ENCODE measurements at regions not wholly inside any gene's neighbourhood (a gene's known extent, or its start where the extent isn't known, plus 50 kb on each side); places are given as distances from the start of the nearest gene placed in this dataset.

GRCh38 chr5:121581588-121581987 is 270.1 kb upstream of the FTMT start:
- no peaks in the 10 kb centered on the region for H3K36me3 Mint-ChIP-seq
- no peaks in the 10 kb centered on the region for H3K4me1 Mint-ChIP-seq
- no peaks in the 10 kb centered on the region for H3K27me3 Mint-ChIP-seq (ENCODE audit: insufficient read depth, low read depth)
- TF ChIP-seq CTCF (IDR thresholded peaks at IDR 0.05) (no peak), EZH2phosphoT487 (IDR thresholded peaks at IDR 0.05) (no peak), EZH2 (IDR thresholded peaks at IDR 0.05) (no peak)
- Histone ChIP-seq H3K79me2 (ENCODE audit: low read depth) (no peaks in the 10 kb centered on the region), H3F3A (ENCODE audit: low read depth) (no peaks in the 10 kb centered on the region), H3K27ac (no peak overlapping the region), H3K4me1 (no peaks in the 10 kb centered on the region), H3K9ac (no peak overlapping the region), H3K4me3 (no peak overlapping the region), H3K4me2 (no peak overlapping the region), H3K9me3 (ENCODE audit: low read depth) (no peaks in the 10 kb centered on the region), H3K27me3 (no peaks in the 10 kb centered on the region), H3K36me3 (no peaks in the 10 kb centered on the region), H2AFZ (replicated peaks) (no peak overlapping the region), H4K20me1 (ENCODE audit: low read depth) (no peaks in the 10 kb centered on the region)
- H3K9me3 Mint-ChIP-seq, result no peaks in the 10 kb centered on the region
- no peak overlapping the region for H3K27ac Mint-ChIP-seq
- no peak overlapping the region for H3K4me3 Mint-ChIP-seq
- no peak for DNase-seq (ENCODE audit: low spot score)

GRCh38 chr5:121596882-121597281 is 254.8 kb upstream of the FTMT start:
- no peak for TF ChIP-seq EZH2phosphoT487 (IDR thresholded peaks at IDR 0.05)
- no peak for TF ChIP-seq EZH2 (IDR thresholded peaks at IDR 0.05)
- no peak for TF ChIP-seq CTCF (IDR thresholded peaks at IDR 0.05)
- no peak overlapping the region for H3K27ac Mint-ChIP-seq
- no peaks in the 10 kb centered on the region for H3K27me3 Mint-ChIP-seq (ENCODE audit: insufficient read depth, low read depth)
- no peak for DNase-seq (ENCODE audit: low spot score)
- Histone ChIP-seq H3K9ac (no peak overlapping the region), H3K4me1 (no peaks in the 10 kb centered on the region), H3F3A (ENCODE audit: low read depth) (no peaks in the 10 kb centered on the region), H3K36me3 (no peaks in the 10 kb centered on the region), H3K27ac (no peak overlapping the region), H3K27me3 (no peaks in the 10 kb centered on the region), H3K4me3 (no peak overlapping the region), H3K79me2 (ENCODE audit: low read depth) (no peaks in the 10 kb centered on the region), H3K4me2 (no peak overlapping the region), H4K20me1 (ENCODE audit: low read depth) (no peaks in the 10 kb centered on the region), H2AFZ (replicated peaks) (no peak overlapping the region), H3K9me3 (ENCODE audit: low read depth) (no peaks in the 10 kb centered on the region)
- no peak overlapping the region for H3K4me3 Mint-ChIP-seq
- H3K9me3 Mint-ChIP-seq, result peaks cover 8% of the 10 kb centered on the region
- H3K4me1 Mint-ChIP-seq, result no peaks in the 10 kb centered on the region
- H3K36me3 Mint-ChIP-seq, result no peaks in the 10 kb centered on the region

- Histone ChIP-seq H2AFZ (replicated peaks) (no peak overlapping the region), H3K9me3 (ENCODE audit: low read depth) (no peaks in the 10 kb centered on the region), H3K9ac (no peak overlapping the region), H3K4me1 (no peaks in the 10 kb centered on the region), H3K4me3 (no peak overlapping the region), H3K27ac (no peak overlapping the region), H3F3A (ENCODE audit: low read depth) (no peaks in the 10 kb centered on the region), H3K4me2 (no peak overlapping the region), H3K36me3 (no peaks in the 10 kb centered on the region), H3K79me2 (ENCODE audit: low read depth) (no peaks in the 10 kb centered on the region), H3K27me3 (no peaks in the 10 kb centered on the region), H4K20me1 (ENCODE audit: low read depth) (no peaks in the 10 kb centered on the region)
- Mint-ChIP-seq H3K9me3 (peaks cover 4% of the 10 kb centered on the region), H3K36me3 (no peaks in the 10 kb centered on the region), H3K27ac (no peak overlapping the region), H3K27me3 (ENCODE audit: insufficient read depth, low read depth) (no peaks in the 10 kb centered on the region), H3K4me1 (no peaks in the 10 kb centered on the region), H3K4me3 (no peak overlapping the region)
- TF ChIP-seq EZH2 (IDR thresholded peaks at IDR 0.05) (no peak), EZH2phosphoT487 (IDR thresholded peaks at IDR 0.05) (no peak), CTCF (IDR thresholded peaks at IDR 0.05) (no peak)
- no peak for DNase-seq (ENCODE audit: low spot score)
Measured at GRCh38 chr5:121608826-121609225, 242.9 kb upstream of the FTMT start.

- Mint-ChIP-seq H3K27me3 (ENCODE audit: insufficient read depth, low read depth) (no peaks in the 10 kb centered on the region), H3K9me3 (no peaks in the 10 kb centered on the region), H3K4me1 (no peaks in the 10 kb centered on the region), H3K4me3 (no peak overlapping the region), H3K27ac (no peak overlapping the region), H3K36me3 (no peaks in the 10 kb centered on the region)
- Histone ChIP-seq H3F3A (ENCODE audit: low read depth) (no peaks in the 10 kb centered on the region), H2AFZ (replicated peaks) (no peak overlapping the region), H3K79me2 (ENCODE audit: low read depth) (no peaks in the 10 kb centered on the region), H3K4me2 (no peak overlapping the region), H3K36me3 (no peaks in the 10 kb centered on the region), H3K27me3 (no peaks in the 10 kb centered on the region), H3K27ac (no peak overlapping the region), H3K4me3 (no peak overlapping the region), H3K9me3 (ENCODE audit: low read depth) (no peaks in the 10 kb centered on the region), H4K20me1 (ENCODE audit: low read depth) (no peaks in the 10 kb centered on the region), H3K9ac (no peak overlapping the region), H3K4me1 (no peaks in the 10 kb centered on the region)
- no peak for TF ChIP-seq CTCF (IDR thresholded peaks at IDR 0.05)
- no peak for DNase-seq (ENCODE audit: low spot score)
Measured at GRCh38 chr5:121624035-121624434, 227.6 kb upstream of the FTMT start.

All from neural progenitor cell (in vitro differentiated cells).